NCI-H2227 treated with DMSO at 0.1 percent for 48 hours (cell line): ENCODE measurements at regions not wholly inside any gene's neighbourhood (a gene's known extent, or its start where the extent isn't known, plus 50 kb on each side); places are given as distances from the start of the nearest gene placed in this dataset.
"Not testable (repeated sequence)": the region's sequence is repeated elsewhere in the genome, so short reads cannot be mapped to it uniquely, and the experiment has no call there.

Source experiments
- DNase-seq: peaks from one replicate; lab custom pipeline; 2025; lab: John Stamatoyannopoulos, UW

DNA sequence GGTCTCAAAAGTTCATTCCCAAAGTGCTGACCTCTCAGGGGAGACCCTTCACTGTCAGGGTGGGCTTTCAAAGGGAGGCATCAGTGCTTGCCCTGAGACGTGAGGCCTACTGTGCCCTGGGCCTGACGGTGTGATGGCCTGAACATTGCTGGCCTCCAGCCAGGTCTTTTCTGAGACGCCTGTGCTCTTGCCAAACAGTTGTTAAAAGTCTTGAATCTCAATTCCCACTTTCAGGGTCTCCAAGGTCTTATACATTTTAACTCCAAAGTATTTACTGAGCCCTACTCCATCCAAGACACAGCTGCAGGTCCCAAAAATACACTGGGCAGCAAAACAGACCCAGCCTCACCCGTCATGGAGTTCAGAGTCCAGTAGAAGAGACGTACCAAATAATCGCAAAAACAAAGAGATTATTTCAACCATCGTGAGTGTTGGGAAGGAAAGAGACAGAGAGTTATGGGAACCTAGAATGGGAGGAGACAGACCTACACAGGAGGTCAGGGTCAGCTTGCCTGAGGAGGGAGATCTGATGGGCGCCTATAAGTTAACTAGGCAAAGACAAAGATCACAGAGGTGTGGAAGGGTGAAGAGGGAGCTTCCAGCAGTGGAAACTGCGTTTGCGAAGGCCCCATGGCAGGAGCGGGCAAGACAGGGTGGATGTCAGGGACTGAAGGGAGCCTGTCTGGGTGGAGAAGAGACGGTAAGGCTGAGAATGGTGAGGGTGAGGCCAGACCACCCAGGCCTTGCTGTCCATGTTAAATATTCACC, 446.3 kb downstream of the PREX1 start:
- DNase-seq = no peak

GRCh38 chr20:48380661-48381060, 447.1 kb downstream of the PREX1 start:
- no peak for DNase-seq

DNA sequence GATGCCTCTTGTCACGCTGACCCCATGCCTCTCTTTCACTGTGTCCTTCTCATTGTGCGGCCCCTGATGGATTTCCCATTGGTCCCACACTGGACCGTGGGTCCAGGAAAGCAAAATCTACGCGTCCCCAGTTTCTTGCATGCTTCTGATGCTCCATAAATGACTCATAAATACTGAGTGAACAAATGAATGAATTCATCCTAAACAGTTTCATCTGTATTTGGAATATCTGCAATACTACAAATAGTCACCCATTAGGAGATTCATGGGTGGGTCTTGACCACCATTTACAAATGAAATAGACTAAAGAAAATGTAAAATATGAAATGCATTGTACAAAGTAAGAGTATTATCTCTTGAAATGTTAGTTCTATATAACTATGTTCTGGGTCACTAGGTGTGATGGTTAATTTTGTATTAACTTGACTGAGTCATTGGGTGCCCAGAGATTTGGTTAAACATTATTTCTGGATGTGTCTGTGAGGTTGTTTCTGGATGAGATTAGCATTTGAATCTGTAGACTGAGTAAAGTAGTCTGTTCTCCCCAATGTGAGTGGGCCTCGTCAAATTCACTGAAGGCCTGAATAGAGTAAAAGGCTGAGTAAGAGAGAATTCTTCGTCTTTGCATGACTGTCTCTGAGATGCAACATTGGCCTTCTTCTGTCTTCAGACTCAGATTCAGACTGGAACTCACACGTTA, 448.7 kb downstream of the PREX1 start:
- DNase-seq = no peak

DNA sequence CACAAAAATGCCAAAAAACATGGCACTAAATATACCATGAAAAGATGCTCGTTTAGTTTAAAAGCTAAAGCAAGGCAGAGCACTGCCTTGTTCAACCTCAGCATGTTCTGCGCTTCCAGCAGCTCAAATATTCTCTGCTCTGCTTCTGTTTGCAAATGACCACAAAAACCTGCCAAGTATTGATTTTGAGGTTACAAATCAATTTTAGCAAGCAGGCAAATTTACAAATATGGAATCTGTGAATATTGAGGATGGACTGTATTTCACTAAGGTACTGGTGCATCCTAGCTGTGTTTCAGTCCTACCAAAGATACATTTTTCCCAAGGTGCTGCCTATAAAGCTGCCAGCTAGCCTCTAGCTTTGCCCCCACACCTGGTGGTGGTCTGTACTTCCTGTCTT, 449.9 kb downstream of the PREX1 start:
- DNase-seq = no peak

- DNase-seq = no peak
These were observed 452.0 kb downstream of the PREX1 start for GRCh38 chr20:48375804-48376203.

GRCh38 chr20:48374991-48375595, 452.7 kb downstream of the PREX1 start:
- DNase-seq = no peak

GRCh38 chr20:48374031-48374907, 453.5 kb downstream of the PREX1 start:
- DNase-seq = not testable (repeated sequence)

DNA sequence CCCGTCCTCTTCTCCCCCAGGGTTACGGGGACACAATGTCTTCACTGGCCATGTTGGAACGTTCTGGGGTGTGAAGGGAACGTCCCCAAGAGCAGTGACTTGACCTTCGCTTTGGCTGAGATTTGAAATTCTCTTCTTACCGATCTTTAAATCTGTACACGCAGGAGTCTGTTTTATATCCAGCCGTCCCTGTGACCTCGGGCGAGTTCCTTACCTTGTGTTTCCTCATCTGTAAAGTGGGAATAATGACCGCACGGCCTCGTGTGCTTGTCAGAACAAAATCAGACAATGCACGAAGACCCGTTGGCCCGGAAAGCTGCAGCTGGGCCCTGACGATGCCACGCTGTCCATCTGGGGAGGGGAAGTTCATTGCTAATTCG, 454.3 kb downstream of the PREX1 start:
- no peak for DNase-seq

DNA sequence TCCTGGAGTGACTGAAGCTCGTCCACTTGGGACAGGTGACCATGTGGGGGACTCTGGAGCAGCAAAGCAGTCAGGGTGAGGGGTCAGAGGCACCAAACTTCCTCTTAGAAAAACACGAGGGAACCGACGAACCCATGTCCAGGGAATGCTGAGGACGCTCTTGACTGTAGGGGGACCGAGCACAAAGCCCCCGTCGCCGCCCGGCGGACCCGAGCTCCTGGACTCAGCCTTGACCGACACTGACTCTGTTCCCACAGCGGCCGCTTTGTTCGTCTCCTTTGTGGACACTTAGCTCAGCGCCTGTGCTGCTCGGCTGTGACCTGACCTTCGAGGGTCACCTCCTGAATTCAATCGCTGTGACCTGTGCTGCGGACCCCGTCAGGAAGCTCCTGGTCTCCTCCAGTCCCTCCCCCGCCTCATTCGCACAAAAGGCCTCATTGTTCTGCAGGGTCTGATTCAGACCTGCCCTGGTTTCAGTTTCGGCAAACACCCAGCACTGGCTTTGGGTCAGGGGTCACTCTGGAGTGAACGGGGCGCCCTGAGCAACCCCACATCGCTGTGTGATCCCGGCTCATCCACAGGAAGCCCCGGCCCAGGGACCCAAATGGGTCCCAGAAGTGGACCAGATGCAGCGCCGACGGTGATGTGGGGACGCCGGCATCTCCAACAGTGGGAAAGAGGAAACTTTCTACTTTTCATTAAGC, 454.8 kb downstream of the PREX1 start:
- DNase-seq = not testable (repeated sequence)

GRCh38 chr20:48371211-48371610, 456.6 kb downstream of the PREX1 start:
- no peak for DNase-seq

DNA sequence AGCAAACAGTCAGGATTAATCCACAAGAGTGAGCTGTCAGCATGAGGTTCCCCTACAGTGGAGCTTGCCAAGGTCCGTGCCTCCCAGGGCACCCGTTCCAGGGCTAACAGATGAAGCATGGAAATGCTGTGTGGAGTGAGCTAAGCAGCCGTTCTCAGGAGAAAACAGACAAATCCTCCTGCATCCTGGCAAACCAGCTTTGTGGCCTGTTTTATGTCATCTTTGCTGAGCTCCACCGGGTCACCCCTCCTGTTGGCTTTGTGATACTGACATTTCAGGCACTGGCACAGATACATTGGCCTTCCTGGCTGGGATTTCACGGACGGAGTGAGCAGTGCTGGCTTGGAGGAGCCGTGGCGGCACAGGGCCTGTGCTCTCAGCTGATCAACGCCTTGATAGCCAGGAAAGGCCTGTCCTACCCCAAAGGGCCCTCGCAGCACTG, 459.2 kb downstream of the PREX1 start:
- not testable (repeated sequence) for DNase-seq

- DNase-seq = not testable (repeated sequence)
These were observed 460.0 kb downstream of the PREX1 start for GRCh38 chr20:48367541-48368358.

- DNase-seq = no peak
These were observed 461.6 kb downstream of the PREX1 start for GRCh38 chr20:48366230-48366629.

DNA sequence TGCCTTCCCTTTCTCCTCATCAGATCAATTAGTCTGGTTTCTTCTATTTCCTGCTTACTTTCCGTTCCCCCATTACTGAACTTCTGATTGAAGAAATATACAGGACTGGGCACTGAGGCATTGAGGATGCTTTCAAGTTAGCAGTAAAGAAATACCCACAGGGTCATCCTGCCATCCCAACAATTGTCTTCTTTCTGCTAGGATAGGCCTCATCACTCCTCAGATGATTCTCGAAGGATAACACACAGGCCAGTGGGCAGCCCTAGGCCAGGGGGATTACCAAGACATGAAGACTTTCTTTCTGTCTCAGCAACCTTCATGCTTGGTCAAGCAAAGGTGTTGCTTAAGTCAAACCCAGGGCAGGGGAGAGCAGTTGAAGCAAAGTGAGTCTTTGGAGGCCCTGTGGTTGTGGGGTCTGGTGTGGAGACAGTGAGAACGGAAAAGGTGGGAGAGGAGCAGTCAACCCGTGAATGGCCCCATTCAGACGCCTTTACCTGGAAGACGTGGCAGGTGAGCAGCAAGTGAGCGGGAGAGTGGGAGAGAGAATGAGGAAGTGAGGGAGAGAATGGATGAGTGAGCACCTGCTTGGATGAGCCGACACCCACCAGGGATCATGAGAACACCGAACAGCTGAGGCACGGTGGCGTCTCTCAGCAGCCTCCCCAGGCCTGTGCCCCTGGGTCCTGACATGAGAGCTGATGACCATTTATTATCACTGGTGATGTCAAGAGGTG, 462.9 kb downstream of the PREX1 start:
- no peak for DNase-seq

DNA sequence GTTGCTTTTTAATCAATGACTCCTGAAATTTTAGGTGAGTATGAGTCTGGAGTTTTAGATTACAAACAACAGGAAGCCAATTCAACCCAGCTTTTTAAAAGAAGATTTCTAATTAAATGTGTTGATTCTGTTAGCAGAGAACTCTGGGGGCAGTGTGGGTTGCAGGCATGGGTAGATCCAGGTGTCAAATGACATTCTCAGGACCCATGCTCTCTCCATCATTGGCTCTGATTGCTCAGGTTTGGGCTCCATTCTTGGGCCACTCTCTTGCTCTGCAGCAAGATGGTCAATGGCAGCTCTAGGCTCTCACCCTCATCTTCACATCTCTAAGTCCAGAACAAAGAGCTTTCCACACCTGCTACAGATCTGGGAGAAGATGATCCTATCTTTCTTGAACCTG, 463.7 kb downstream of the PREX1 start:
- no peak for DNase-seq

DNA sequence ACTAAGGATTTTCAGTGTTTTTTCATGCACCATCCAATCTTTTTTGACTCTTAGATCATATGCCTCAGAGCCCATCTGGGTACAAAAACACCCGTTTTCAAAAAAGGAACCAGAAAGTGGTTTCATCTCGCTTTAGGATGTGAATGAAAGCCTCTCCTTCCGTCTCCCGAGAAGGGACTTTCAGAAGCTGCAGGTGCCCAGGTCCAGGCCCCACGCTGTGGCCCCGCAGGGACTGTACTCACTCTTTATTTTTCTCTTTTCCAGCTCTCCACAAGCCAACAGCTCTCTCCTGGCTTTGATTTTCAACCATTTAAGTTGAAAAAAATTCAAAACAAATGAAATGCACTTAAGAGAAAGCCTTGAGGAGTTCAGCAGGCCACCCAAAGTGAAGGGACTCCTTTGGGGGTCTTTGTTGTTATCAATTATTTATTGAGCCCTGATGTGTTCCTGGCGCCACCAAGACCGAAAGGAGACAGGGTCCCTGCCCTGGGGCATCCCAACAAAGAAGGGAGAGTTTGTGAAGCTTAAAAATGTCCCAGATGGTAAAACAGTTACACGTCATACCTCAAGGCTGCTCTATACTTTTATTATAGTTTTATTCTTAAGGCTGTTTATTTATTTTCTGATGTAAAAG, 467.3 kb downstream of the PREX1 start:
- no peak for DNase-seq

GRCh38 chr20:48359692-48360341, 468.0 kb downstream of the PREX1 start:
- no peak for DNase-seq

- DNase-seq = not testable (repeated sequence)
These were observed 468.8 kb downstream of the PREX1 start for GRCh38 chr20:48359055-48359390.
